GM03348 (cell line): ENCODE measurements at regions not wholly inside any gene's neighbourhood (a gene's known extent, or its start where the extent isn't known, plus 50 kb on each side); places are given as distances from the start of the nearest gene placed in this dataset.
"Not testable (repeated sequence)": the region's sequence is repeated elsewhere in the genome, so short reads cannot be mapped to it uniquely, and the experiment has no call there.

ENCODE experiments used
- DNase-seq: peaks from one replicate; pipeline ENCODE4 v3.0.0; 2012; ENCODE audit warnings: low spot score

DNA sequence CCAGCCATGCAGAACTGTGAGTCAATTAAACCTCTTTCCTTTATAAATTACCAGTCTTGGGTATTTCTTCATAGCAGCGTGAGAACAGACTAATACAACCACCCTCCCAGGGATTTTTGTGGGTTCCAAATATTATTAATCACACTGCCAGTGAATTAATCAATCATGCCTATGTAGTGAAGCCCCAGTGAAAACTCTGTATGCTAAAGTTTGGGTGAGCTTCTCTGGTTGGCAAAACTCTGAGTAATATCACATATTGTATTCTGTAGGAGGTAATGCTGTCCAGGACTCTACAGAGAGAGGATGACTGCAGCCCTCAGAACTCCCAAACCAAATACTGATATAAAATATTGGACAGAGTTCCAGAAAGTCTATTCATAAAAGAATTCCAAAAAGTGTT is 216.9 kb downstream of the RPAP3 start:
- DNase-seq = peak; percentile 23

DNA sequence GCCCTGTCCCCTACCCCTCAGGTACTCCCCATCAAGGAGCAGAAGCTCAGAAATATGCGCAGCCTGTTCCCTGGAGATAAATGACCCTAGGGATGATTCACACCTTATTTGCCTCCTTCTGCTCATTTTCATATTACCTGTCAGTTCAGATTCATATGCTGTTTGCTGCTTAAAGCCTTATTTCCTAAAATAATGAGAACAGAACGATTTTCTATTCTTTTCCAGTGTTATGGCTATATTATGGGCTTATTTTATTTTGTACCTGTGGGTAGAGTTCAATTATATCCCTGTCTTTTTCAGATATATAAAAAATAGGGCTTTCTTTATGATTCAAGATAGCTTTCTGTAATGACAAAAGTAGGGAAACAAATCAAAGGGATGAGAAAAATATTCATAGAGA is 224.8 kb downstream of the RPAP3 start:
- DNase-seq = no peak

DNA sequence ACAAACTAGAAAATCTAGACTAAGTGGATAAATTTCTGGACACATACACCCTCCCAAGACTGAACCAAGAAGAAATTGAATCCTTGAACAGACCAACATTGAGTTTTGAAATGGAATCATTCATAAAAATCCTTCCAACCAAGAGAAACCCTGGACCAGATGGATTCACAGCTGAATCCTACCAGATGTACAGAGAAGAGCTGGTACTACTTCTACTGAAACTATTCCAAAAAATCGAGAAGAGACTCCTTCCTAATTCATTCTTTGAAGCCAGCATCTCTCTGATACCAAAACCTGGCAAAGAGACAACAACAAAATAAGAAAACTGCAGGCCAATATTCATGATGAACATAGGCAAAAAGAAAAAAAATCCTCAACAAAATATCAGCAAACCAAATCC is 227.4 kb downstream of the RPAP3 start:
- no peak for DNase-seq

DNA sequence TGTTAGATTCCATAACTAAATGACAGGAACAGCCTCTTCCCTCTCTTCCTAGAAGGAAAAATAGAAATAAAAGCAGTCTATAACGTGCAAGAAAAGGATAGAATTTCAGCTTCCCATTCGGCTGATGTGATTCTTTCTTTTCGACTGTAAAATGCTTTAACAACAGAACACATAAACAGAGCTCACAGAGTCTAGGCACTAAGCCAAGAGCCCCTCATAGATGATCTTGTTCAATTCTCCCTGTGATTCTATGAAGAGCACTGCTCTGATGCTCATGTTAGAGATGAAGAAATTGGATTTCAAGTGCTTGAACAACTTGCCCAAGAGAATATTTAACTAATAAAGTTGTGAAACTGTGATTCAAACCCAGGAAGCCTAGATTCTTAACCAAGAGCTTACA is 232.7 kb downstream of the RPAP3 start:
- DNase-seq = no peak

DNA sequence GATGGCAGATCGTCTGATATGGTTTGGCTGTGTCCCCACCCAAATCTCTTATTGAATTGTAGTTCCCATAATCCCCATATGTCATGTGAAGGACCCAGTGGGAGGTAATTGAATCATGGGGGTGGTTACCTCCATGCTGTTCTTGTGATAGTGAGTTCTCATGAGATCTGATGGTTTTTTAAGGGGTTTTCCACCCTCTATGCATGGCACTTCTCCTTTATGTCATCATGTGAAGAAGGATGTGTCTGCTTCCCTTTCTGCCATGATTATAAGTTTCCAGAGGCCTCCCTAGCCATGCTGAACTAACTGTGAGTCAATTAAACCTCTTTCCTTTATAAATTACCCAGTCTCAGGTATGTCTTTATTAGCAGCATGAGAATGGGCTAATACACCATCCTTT is 235.5 kb downstream of the RPAP3 start:
- not testable (repeated sequence) for DNase-seq

DNA sequence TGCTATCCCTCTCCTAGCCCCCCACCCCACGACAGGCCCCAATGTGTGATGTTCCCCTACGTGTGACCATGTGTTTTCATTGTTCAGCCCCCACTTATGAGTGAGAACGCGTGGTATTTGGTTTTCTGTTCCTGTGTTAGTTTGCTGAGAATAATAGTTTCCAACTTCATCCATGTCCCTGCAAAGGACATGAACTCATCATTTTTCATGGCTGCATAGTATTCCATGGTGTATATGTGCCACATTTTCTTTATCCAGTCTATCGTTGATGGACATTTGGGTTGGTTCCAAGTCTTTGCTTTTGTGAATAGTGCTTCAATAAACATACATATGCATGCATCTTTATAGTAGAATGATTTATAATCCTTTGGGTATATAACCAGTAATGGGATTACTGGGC is 241.9 kb downstream of the RPAP3 start:
- not testable (repeated sequence) for DNase-seq

DNA sequence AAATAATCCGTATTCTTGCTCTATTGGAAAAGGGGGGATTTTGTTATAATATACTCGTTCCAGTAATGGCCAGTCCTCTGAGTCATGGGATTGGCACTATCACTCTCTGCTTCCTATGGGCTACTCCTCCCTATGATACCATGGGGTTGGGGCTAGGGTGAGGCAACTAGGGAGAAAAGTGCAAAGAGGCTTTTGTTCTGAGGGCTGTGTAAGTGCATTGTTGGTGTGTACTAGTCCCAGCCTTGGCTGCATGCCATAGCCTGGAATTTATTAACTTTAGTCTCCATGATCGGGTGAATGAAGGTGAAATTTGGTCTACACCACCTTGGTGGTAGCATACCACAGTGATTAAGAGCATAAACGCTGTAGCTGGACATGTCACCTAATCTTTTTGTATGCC is 247.6 kb downstream of the RPAP3 start:
- no peak for DNase-seq

DNA sequence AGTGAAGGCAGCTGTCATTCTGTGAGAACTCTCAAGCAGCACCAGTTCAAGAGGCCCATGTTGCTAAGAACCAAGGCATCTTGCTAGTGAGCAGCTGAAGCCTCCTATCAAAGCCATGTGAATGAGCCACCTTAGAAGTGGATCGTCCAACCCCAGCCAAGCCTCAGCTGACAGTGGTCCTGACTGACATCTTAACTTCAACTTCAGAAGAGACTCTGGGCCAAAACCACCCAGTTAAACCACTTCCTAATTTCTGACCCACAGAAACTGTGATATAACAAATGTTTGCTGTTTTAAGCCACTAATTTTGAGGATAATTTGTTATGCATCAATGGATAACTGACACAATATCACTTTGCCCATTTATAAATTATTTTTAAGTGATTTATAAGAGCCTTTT is 256.0 kb downstream of the RPAP3 start:
- no peak for DNase-seq

DNA sequence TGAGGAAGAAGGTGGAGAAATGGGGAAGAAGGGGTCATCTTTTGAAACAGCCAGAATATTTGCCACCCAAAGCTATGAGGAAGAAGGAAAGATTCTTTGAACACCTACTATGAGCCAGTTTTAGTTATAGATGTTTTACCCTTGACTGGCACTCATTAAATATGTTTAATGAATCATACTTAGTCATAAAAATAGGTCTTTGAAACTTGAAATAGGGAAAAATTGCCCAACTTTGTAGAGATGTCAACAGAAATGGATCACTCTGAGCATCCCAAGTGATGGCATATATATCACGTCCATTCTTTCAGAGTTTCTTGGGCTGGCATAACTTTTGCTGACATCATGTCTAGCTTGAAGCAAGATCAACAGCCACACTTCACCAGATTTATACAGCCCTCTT is 263.5 kb downstream of the RPAP3 start:
- DNase-seq = no peak

DNA sequence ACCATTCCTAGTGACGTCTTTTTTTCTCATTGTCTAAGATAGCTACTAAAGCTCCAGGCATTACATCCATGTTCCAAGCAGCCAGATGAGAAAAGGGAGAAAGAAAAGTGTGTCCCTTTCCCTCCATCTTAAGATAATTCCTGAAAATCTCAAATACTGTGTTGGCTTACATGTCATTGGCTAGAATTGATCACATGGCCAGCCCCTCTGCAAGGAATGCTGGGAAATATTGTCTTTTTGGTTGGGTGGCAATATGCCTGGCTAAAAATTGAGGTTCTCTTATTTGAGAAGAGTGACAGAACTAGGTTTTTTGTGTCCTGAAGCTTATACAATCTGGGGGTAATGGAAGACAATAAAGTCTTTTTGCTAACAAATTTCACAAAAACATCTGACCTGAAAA is 264.3 kb downstream of the RPAP3 start:
- DNase-seq = no peak

DNA sequence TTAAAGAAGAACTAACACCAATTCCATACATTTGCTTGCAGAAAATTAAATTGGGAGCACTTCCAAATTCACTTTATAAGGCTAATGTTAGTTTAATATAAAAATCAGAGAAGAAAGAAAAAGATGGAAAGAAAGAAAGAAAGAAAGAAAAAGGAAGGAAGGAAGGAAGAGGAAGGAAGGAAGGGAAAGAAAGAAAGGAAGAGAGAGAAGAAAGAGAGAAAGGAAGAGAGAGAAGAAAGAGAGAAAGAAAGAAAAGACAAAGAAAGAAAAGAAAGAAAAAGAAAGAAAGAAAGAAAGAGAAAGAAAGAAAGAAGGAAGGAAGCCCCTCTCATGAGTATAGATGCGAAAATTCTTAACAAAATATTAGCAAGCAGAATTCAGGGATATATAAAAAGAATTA is 267.7 kb downstream of the RPAP3 start:
- DNase-seq = no peak

DNA sequence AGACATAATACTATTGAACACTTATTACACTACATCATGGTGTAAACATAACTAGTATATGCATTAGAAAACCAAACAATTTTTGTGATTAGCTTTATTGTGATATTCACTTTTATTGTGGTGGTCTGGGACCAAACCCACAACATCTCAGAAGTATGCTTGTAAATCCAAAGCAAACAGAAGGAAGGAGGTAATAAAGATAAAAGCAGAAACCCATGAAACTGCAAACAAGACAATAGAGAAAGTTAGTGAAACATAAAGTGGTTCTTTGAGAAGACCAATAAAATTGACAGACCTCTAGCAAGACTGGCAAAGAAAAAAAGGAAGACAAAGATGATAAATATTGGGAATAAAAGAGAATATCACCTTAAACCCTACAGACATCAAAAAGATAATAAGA is 268.3 kb downstream of the RPAP3 start:
- no peak for DNase-seq

DNA sequence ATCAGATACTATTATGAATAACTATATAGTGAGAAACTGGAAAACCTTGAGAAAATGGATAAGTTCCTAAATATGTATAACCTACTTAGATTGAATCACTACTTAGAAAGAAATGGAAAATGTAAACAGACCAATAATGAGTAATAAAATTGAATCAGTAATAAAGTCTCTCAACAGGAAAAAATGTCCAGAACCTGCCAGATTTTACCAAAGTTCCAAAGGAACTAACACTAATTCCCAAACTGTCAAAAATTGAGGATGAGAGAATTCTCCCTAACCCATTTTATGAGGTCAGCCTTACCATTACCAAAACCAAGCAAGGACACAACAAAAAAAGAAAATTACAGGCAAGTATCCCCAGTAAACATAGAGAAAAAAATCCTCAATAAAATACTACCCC is 272.0 kb downstream of the RPAP3 start:
- DNase-seq = no peak

DNA sequence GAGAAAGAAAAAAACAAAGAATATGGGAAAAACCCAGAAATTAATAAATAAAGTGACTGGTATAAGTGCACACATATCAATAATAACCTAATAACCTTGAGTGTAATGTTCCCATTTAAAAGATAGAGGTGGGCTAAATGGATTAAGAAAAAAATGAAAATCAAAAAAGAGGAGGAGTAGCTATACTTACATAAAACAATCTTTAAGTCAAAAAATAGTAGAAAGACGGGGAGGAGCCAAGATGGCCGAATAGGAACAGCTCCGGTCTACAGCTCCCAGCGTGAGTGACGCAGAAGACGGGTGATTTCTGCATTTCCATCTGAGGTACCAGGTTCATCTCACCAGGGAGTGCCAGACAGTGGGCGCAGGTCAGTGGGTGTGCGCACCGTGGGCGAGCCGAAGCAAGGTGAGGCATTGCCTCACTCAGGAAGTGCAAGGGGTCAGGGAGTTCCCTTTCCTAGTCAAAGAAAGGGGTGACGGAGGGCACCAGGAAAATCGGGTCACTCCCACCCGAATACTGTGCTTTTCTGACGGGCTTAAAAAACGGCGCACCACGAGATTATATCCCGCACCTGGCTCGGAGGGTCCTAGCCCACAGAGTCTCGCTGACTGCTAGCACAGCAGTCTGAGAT is 279.0 kb downstream of the RPAP3 start:
- not testable (repeated sequence) for DNase-seq

DNA sequence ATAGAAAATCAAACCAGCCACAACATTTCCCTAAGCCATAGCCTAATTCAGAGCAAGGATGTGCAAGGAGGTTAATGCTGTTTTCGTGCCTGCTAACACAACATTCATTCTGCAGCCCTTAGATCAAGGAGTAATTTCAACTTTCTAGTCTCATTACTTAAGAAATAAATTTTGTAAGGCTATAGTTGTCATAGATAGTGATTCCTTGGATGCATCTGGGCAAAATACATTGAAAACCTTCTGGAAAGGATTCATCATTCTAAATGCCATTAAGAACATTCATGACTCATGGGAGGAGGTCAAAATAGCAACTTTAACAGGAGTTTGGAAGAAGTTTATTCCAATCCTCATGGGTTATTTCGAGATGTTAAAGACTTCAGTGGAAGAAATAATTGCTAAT is 283.2 kb downstream of the RPAP3 start:
- no peak for DNase-seq

DNA sequence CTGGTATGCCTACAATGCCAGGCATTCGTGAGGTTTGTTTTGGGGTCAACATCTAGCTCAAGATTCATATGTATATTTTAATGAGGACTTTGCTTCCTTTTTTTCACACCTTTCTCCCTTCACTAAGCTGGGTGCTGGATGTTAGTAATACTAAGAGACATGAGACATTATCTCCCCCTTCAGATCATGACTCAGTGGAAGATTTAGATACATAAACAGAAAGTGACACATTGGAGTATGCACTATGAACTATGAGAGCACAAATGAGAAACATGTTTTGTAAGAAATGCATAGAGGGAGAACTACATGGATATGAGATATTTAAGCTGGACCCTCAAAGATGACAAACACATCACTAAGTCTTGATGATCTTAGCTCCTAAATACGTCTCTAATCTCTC is 286.3 kb downstream of the RPAP3 start:
- peak; percentile 39 for DNase-seq

DNA sequence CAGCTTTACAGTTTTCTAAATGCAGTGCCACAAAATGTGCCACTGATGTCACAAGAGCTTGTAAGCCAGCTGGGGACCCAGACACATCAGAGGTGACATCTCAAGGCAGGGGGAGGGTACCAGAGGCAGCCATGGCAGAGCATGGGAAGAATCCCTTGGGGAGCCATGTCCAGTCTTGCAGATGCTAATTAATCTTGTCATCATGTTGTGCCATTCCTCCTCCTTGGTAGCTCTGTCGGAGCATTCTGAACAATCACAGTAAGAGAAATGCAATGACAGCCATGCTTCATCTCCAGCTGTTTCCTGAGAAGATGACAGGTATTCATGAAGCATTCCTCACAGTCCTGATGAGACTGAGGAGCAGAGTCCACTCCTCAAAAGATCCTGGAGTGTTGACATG is 287.9 kb downstream of the RPAP3 start:
- no peak for DNase-seq

DNA sequence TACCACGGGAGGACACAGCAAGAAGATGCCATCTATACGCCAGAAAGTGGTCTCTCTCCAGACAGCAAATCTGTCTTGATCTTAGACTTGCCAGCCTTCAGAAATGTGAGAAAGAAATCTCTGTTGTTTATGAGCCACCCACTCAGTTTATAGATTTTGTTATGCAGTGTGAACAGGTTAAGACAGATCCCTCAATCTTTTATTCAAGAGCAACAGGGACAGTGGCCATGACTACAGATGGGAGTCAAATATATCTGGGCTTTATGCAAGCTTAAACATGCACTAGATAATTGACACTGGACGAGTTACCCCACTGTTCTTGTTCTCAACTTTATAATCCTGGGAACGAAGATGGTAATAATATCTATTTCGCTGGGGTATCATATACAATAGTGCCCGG is 288.7 kb downstream of the RPAP3 start:
- DNase-seq = no peak

DNA sequence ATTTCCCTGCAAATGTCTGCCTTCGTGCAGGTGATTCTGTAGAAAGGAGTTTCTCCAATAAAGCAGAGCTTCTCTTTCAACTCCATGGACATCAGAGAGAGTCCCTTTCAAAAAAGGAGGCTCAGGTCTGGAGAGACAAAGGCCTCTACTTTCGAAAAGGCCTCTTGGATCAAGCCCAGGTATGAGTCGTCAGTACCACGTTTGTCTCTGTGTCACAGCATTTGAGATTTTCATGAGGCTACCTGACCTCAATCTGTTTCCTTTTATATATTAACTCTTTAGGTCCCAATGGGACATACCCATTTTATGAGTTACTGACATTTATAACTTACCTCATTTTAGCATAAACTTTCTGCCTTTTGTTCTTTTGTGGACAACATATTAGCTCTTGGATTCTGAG is 290.8 kb downstream of the RPAP3 start:
- DNase-seq = no peak

DNA sequence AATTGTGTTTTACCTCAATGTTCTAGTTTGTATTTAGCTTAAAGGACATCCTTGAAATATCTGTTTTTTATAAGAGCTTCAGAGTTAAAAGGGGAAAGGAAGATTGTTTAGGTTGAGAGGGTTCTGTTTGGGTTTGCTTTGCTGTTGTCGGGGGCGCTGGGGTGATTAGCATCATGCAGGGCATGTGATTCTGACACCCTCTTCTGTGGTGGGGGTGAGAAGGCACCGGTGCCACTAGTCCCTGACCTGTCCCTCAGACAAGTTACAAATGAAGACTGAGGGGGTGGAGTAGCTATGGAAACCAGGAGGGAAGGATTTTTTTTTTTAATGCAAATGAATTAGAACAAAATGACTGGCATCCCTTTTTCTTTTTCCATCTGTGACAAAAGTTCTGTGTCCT is 291.3 kb downstream of the RPAP3 start:
- no peak for DNase-seq

DNA sequence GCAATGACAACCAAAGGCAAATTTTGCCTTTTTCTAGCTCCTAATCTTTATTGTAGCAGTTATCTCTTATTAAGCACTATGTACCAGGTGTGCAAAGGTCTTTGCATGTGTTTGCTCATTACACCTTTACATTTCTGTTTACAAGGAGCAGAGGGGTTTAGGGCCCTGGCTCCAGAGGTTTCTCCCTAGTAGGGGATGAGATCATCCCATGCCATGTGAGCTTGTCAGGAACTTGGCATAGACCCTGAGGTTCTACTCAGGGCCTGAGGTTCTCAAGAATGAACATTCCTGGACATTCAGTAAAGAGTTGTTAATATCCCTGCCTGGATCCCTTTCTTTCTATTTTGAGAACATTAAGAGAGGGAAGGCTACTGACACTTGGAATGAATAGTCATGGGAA is 292.0 kb downstream of the RPAP3 start:
- peak; percentile 72 for DNase-seq

DNA sequence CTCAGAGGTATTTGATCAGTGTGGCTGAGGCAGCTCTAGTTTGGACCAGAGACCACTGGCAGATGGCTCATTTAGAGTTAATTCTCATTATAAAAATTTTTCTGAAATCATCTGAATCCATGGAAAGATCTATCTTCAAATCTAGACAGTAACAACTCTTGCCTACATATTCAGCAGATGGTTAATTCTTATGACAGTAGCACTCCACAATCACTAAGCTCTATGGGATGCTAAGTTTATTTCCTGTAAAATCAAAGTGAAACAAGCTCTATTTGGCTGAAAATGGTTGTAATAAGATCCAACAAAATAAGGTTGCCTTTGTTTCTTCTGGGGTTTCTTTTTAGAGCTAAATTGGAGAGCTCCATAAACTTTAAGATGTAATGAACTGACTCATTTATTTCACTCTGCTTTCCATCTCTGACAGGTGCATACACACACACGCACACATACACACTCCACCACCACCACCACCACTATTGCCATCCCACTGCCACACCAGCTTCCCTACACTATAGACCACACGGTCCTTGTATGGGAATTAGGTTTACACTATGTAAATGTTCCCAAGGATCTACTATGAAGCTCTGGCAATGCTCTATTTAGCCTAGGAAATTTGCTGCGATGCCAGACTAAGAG is 293.1 kb downstream of the RPAP3 start:
- DNase-seq = no peak

DNA sequence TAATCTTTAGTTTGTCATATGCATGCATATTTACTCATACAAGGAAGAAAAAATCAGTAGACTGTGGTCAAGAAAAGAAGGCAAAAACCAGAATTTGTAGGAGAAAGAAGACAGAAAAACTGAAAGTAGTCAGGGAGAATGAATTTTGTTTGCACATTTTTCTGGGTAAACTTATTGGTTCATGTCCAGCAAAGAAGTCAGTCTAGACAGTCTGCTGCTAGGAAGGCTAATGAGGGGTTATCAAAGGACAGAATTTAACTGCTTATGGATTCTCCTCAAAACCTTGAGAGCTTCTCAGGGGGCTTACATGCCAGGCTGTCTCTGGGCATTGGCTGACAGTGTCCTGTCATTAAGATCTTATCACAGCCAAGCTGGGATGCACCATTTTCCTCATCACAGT is 293.9 kb downstream of the RPAP3 start:
- DNase-seq = peak; percentile 51

DNA sequence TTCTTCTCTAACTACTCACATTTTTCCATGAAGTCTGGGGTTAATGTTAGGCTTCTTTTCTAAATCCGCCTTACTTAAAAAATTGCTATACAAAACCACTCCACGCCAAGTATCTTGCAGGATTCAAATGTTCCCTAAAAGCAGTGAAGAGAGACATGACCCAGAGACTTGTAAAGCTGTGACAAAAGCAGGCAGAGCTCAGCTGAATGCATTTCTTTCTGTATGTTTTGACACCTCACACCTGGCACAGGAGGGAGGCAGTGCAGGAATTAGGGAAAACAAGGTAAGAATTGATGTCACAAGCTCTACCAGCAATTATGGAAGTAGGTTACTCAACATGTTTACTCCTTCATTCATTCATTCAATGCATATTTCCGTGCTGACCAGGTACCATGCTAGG is 295.0 kb downstream of the RPAP3 start:
- no peak for DNase-seq
